Suprapubic skin (tissue), 4 donors: ENCODE measurements at regions not wholly inside any gene's neighbourhood (a gene's known extent, or its start where the extent isn't known, plus 50 kb on each side); places are given as distances from the start of the nearest gene placed in this dataset.
"Not testable (repeated sequence)": the region's sequence is repeated elsewhere in the genome, so short reads cannot be mapped to it uniquely, and the experiment has no call there.

ENCODE experiments used
- DNase-seq, 2 donors: peaks; one replicate each; pipeline ENCODE4 v3.0.0-alpha.2; 2019; ENCODE audit warnings: low spot score in 2 of 2
- H3K27ac ChIP-seq: fragments of 200-600 bp; sonication (generic); one replicate; pipeline ENCODE4 v1.5.1; 2019
- H3K27me3 ChIP-seq: fragments of 200-600 bp; sonication (generic); one replicate; pipeline ENCODE4 v1.5.1; 2019
- H3K36me3 ChIP-seq: fragments of 200-600 bp; sonication (generic); one replicate; pipeline ENCODE4 v1.5.1; 2019
- H3K4me1 ChIP-seq: fragments of 200-600 bp; sonication (generic); one replicate; pipeline ENCODE4 v1.5.1; 2019
- H3K4me3 ChIP-seq: fragments of 200-600 bp; sonication (generic); one replicate; pipeline ENCODE4 v1.5.1; 2019; ENCODE audit warnings: mild to moderate bottlenecking
- H3K9me3 ChIP-seq: fragments of 200-600 bp; sonication (generic); one replicate; pipeline ENCODE4 v1.5.1; 2019
- CTCF ChIP-seq, 2 donors: fragments of 200-600 bp in 1 of 2; fragments of 450-650 bp in 1 of 2; sonication (generic) in 1 of 2; IDR thresholded peaks; one replicate each; pipeline ENCODE4 v1.5.1; 2016 to 2019; ENCODE audit warnings: antibody characterized with exemption in 2 of 2, mild to moderate bottlenecking in 1 of 2, moderate library complexity in 1 of 2
- EP300 ChIP-seq: sonication (generic); formaldehyde crosslinking; IDR thresholded peaks from one replicate; pipeline ENCODE4 v1.6.1; 2017; ENCODE audit warnings: antibody characterized with exemption
- POLR2A ChIP-seq, 2 donors: fragments of 450-650 bp; IDR thresholded peaks; one replicate each; pipeline ENCODE4 v1.6.1; 2017; ENCODE audit warnings: antibody characterized with exemption in 2 of 2, mild to moderate bottlenecking in 2 of 2, moderate library complexity in 2 of 2
- POLR2AphosphoS5 ChIP-seq, 3 donors: sonication (generic); formaldehyde crosslinking; IDR thresholded peaks; one replicate each; pipeline ENCODE4 v1.6.1; 2017; ENCODE audit warnings: antibody characterized with exemption in 3 of 3
- WGBS: methylation state at CpG from one replicate; pipeline ENCODE4 v1.1.5; 2018; 5-methylcytosine and 5-hydroxymethylcytosine counted together

- H3K27ac ChIP-seq: no peak overlapping the region
- H3K4me3 ChIP-seq: no peak overlapping the region
- H3K9me3 ChIP-seq: no peaks in the 10 kb centered on the region
- no peak for TF ChIP-seq EP300
- no peak for DNase-seq
- 74% methylated on average over 3 of the region's 3 CpGs for WGBS
- H3K27me3 ChIP-seq: no peaks in the 10 kb centered on the region
- no peaks in the 10 kb centered on the region for H3K4me1 ChIP-seq
- no peaks in the 10 kb centered on the region for H3K36me3 ChIP-seq
Measured at GRCh38 chr11:88061111-88061510, 114.1 kb downstream of the RAB38 start.

GRCh38 chr11:88059326-88059725, 115.9 kb downstream of the RAB38 start:
- no peaks in the 10 kb centered on the region for H3K9me3 ChIP-seq
- no peaks in the 10 kb centered on the region for H3K4me1 ChIP-seq
- no peak for DNase-seq
- H3K36me3 ChIP-seq: no peaks in the 10 kb centered on the region
- no peak for TF ChIP-seq POLR2A (IDR thresholded peaks at IDR 0.05)
- TF ChIP-seq POLR2AphosphoS5 (IDR thresholded peaks at IDR 0.05): no peak
- no peak for TF ChIP-seq EP300
- TF ChIP-seq CTCF (IDR thresholded peaks at IDR 0.05): no peak
- no peaks in the 10 kb centered on the region for H3K27me3 ChIP-seq
- H3K27ac ChIP-seq: no peak overlapping the region
- H3K4me3 ChIP-seq: no peak overlapping the region

GRCh38 chr11:88051396-88051795, 123.8 kb downstream of the RAB38 start:
- Histone ChIP-seq H3K27me3 (no peaks in the 10 kb centered on the region), H3K4me3 (no peak overlapping the region), H3K4me1 (no peaks in the 10 kb centered on the region), H3K9me3 (no peaks in the 10 kb centered on the region), H3K36me3 (no peaks in the 10 kb centered on the region), H3K27ac (no peak overlapping the region)
- TF ChIP-seq POLR2AphosphoS5 (IDR thresholded peaks at IDR 0.05): no peak
- no peak for TF ChIP-seq POLR2A (IDR thresholded peaks at IDR 0.05)
- no peak for TF ChIP-seq EP300
- TF ChIP-seq CTCF (IDR thresholded peaks at IDR 0.05): no peak
- WGBS: 82% methylated on average over 2 of the region's 2 CpGs
- DNase-seq: no peak

- DNase-seq: no peak
- no peaks in the 10 kb centered on the region for H3K9me3 ChIP-seq
- H3K4me3 ChIP-seq: no peak overlapping the region
- no peaks in the 10 kb centered on the region for H3K27me3 ChIP-seq
- no peak overlapping the region for H3K27ac ChIP-seq
- no peak for TF ChIP-seq POLR2A (IDR thresholded peaks at IDR 0.05)
- TF ChIP-seq POLR2AphosphoS5 (IDR thresholded peaks at IDR 0.05): no peak
- no peak for TF ChIP-seq CTCF (IDR thresholded peaks at IDR 0.05)
- TF ChIP-seq EP300: no peak
- no peaks in the 10 kb centered on the region for H3K4me1 ChIP-seq
- H3K36me3 ChIP-seq: no peaks in the 10 kb centered on the region
- 56% methylated on average over 2 of the region's 2 CpGs for WGBS
Measured at GRCh38 chr11:88050247-88050646, 125.0 kb downstream of the RAB38 start.

GRCh38 chr11:88045288-88045687, 130.0 kb downstream of the RAB38 start:
- H3K36me3 ChIP-seq, H3K27ac ChIP-seq, DNase-seq, H3K27me3 ChIP-seq, H3K4me1 ChIP-seq, H3K4me3 ChIP-seq, H3K9me3 ChIP-seq: not testable (repeated sequence)
- WGBS: 96% methylated on average over 5 of the region's 11 CpGs

- 83% methylated on average over 5 of the region's 5 CpGs for WGBS
- DNase-seq, H3K27me3 ChIP-seq, H3K27ac ChIP-seq, H3K9me3 ChIP-seq, H3K4me3 ChIP-seq, H3K4me1 ChIP-seq, H3K36me3 ChIP-seq: not testable (repeated sequence)
Measured at GRCh38 chr11:88044658-88045057, 130.6 kb downstream of the RAB38 start.

- H3K4me1 ChIP-seq: no peaks in the 10 kb centered on the region
- no peak overlapping the region for H3K4me3 ChIP-seq
- H3K27me3 ChIP-seq: no peaks in the 10 kb centered on the region
- no peak for TF ChIP-seq EP300
- no peaks in the 10 kb centered on the region for H3K36me3 ChIP-seq
- 53% methylated on average over 3 of the region's 3 CpGs for WGBS
- DNase-seq: no peak
- no peak overlapping the region for H3K27ac ChIP-seq
- H3K9me3 ChIP-seq: no peaks in the 10 kb centered on the region
Measured at GRCh38 chr11:88043149-88043548, 132.1 kb downstream of the RAB38 start.
